ENCODE measurements at regions not wholly inside any gene's neighbourhood (a gene's known extent, or its start where the extent isn't known, plus 50 kb on each side); places are given as distances from the start of the nearest gene placed in this dataset.

DNA sequence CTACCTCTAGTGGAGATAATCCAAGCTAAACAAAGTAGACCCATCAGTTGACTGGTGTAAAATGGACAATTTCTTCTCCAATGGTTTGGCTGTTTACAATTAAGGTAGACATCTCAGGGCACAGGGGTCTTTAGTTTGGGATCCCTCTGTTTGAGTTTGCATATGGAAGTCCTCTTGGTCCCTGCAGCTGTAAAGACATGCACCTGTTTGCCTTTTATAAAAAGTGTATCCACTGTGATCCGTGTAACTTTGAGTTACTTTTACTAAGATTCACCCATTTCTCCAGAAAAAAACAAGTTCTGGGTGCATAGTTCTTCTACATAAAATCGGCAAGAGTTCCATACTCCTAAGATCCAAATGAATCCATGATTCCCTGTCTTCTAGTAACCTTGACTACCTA is 374.7 kb upstream of the ADAMTS16 start:
- no peak for FAIRE-seq

DNA sequence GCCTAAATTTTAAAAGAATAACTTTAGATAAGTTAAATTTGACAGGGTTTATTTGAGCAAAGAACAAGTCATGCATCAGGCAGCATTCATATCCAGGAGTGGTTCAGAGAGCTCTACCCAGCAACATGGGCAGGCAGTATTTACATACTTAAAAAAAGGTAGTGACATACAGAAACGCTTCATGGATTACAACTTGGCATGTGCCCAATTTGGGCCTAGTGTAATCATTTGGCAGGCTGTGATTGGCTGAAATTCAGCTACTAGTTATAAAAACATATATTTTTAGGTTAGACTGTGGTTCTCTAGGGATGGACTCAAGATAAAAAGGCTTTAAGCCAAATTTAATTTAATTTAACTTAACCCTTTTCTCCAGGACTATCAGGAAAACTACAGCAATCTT is 374.0 kb upstream of the ADAMTS16 start:
- no peak for FAIRE-seq

DNA sequence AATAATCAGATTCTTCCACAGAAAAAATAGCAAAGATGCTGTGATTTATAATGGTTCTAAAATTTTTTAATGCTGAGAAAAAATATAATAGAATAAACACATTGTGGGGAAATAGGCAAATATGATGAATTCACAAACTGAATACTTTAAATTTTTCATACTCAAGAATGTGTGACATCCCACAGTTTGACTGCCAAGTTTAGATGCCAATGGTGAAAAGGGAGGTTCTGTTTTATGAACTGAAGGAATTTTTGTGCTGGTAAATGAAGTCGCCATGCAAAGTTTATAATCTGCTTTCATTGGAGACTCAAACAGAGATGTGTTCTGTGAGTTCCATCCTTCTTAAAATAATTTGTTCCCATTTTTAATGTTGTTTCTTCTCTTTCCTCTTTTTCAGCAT is 367.5 kb upstream of the ADAMTS16 start:
- no peak for FAIRE-seq

DNA sequence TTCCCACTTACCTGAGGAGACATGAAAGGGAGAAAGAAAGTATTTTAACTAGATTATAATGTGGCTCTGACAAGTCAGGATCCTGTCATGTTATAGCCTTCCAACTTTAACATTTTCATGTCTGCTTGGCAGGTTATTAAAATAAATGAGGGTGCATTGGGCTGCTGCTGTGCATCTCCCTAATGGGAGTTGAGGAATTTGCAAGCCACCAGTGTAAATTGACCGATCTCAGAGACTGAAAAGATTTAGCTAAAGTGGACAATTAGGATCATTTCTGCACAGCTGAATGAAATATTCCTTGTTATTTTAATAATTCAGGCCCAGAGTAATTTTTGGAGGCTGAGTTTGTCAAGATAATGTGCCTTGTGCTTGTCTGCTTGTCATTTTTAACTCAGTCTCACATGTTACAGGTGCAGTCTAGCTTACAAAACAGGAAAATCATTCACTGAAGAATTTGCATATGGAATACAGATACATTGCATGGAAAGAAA is 366.3 kb upstream of the ADAMTS16 start:
- FAIRE-seq = no peak

DNA sequence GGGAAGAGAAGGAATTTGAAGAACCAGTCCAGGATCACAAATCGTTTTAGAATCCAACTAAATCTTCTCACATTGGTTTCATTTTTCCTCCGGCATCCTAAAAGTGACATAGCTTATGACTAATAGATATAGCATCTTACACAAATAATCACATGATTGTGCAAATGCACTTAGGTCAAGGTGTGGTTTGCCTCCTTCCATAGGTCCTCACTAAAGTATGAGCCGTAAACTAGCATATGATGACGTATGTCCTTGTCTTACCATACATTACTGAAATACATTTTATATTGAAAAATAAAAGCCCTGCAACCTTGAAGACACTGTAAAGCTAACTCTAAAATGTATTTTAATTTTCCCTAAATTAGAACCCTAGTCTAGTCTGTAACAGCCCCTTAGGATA is 362.7 kb upstream of the ADAMTS16 start:
- no peak for FAIRE-seq

DNA sequence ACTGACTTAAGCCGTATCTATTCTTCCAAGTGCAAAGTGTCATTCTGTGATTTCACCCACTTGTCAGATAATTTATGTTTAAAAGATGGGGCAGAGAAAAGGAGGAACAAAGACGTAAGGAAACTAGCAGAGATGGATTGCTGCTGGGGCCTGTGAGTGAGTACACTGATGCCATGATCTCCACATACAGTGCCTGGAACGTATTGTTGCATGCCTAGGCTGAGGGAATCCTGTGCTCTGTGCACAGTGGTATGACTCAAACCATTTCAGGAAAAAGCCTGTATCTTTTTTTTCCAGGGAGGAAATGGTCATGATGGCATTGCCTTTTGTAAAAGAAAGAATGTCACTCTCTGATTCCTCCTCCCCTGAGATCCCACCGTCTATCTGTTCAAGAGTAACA is 359.5 kb upstream of the ADAMTS16 start:
- no peak for FAIRE-seq

DNA sequence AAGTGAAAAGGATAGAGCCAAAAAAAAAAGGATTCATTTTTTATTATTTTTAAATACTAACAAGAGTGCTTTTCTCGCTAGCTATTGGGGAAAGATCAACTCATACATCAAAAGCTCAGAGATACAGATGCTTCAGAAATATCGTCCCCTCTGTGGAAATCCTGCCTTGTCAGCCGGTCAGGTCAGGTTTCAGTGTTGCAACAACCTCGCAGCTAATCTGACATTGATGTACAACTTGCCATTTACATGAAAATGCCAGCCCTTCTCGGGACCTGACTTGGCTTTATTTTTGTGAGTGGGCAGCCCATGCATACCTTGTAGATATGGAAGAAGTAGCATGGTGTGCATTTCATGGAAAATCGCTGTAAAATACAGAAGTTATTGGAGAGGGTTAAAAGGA is 358.8 kb upstream of the ADAMTS16 start:
- FAIRE-seq = no peak

DNA sequence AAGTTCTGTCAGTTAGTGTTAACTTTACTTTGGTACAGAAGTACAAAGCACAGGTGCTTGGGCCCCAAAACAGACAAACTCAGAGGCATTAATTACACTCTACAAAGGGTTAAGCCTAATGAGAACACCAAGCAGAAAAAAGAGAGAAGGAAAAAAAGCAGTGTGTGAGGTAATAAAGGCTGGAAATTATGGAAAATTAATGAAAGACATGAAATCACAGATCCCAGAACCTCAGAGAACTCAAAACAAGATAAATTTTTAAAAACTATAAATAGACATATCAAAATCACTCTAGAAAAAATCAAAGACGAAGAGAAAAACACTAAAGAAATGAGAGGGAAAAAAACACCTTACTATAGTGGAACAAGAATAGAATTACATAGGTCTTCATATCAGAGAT is 354.2 kb upstream of the ADAMTS16 start:
- no peak for FAIRE-seq

DNA sequence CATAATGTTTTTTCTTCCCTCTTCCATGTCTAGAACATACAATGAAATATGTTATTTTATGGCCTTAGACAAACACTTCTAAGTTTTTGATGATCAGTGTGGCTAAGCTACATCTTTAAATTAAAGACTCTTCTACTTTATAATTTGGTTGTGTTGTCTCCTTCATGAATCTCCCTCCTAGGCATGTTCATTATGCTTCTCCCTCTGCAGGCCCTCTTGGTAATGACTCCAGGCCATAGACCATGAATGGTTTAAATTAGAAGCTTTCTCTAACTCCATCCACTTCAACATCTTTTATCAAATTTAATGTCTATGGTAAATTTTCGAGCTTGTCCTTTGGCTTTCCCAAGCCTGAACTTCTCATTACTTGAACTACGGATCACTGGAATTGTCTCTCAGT is 342.7 kb upstream of the ADAMTS16 start:
- no peak for FAIRE-seq

DNA sequence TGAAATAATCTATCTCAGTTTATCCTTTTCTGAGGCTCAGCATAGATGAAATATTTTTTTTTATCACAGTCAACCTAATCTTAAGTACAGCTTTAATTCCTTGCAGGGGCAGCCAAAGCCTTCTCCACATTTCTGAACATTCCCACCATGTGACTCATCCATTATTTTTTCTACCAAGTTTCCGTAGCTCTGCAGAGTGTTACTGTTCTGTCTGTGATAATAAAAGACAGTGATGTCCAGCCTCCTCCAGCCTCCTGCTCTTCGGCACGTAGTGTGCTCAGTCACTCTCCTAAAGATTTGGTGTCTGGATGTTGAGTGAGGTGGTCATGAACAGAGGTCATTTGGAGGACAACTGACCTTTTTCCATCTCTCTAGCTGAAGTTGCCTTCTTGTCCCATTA is 338.1 kb upstream of the ADAMTS16 start:
- FAIRE-seq = no peak

DNA sequence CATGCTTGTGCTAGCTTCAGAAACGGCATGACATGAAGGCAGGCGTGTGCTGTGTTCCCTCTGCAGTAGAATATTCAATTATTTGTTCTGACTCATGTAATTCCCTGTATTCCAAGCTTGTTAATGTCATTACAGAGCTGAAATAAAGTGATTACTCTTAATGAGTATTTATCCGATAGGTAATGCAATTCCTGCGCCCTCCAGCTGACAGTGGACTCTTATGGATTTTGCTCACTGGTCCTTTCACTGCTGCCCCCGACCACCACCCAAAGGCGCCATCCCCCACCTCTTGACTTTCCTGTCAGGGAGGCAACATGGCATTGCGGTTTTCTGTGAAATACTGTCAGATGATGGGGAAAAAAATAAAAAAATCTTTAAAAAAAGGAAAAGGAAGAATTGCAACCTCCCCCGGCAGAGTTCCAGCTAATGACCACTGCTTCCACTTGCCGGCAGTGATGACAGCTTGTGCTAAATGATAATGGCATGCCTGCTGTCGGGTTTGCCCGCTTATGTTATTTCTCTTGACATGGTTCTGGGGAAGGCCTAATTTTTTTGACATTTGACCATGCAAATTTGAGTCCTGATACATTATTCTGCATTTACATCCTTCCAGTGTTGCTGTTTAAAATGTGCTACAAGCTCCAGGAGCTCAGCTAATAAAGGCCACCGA is 335.3 kb upstream of the ADAMTS16 start:
- no peak for FAIRE-seq

DNA sequence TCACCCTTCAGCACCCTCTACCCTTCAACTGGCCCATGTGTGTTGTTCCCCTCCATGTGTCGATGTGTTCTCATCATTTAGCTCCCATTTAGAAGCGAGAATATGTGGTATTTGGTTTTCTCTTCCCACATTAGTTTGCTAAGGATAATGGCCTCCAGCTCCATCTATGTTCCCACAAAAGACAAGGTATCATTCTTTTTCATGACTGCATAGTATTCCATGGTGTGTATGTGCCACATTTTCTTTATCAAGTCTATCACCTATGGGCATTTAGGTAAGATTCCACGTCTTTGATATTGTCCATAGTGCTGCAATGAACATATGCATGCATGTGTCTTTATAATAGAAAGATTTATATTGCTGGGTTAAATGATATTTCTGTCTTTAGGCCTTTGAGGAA is 325.1 kb upstream of the ADAMTS16 start:
- no peak for FAIRE-seq

DNA sequence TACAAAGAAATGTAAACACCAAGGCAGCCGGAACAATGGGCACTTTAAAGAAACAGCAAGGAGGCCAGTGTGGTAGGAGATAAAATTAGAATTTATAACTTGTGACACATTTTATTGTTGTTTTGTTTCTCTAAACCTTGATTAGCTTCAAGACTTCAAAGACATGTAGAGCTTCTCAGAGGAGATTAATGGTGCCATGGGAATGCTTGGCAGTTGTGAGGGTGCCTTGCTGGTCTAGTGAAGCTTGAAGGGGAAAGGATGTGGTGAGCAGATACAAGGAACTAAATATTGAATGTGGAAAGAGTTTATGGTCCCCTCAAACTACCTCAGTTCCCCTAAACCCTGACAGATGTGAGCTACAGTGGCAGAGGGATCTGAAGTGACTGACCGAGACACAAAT is 322.4 kb upstream of the ADAMTS16 start:
- no peak for FAIRE-seq

DNA sequence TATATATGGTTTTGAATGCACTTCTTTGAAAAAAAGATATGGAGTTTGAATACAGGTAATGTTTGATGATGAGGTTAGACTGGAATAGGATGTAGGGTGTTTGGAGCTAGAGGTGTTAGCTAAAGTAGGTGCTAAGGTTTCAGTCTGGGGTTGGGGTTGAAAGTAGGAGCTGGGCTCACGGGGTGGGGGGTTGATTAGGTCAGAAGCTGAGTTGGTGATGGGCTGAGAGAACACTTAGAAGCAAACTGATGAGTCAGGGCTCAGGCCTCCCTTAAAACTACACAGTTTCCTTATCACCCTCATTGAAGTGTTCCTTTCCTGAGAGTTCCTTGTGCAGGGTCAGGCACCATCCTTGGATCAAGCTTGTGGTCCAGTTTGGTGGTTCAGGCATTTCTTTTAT is 308.8 kb upstream of the ADAMTS16 start:
- FAIRE-seq = no peak

DNA sequence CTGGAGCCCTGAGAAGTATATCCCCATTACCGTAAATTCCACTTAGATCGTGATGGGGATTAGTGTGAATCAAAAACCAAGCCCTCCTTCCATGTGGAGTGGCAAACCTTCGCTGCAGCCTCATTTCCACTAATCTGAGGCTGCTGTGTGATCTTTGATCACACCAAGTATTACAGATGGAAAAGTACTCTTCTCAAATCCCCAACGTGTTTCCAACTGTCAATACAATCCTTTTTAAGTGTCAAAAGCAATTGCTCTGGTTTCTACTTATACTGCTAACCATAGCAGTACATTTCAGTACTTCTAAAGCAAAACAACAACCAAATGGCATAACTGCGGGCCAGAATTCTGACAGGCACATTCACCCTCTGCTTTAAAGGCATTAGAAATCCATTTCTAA is 307.7 kb upstream of the ADAMTS16 start:
- FAIRE-seq = no peak

DNA sequence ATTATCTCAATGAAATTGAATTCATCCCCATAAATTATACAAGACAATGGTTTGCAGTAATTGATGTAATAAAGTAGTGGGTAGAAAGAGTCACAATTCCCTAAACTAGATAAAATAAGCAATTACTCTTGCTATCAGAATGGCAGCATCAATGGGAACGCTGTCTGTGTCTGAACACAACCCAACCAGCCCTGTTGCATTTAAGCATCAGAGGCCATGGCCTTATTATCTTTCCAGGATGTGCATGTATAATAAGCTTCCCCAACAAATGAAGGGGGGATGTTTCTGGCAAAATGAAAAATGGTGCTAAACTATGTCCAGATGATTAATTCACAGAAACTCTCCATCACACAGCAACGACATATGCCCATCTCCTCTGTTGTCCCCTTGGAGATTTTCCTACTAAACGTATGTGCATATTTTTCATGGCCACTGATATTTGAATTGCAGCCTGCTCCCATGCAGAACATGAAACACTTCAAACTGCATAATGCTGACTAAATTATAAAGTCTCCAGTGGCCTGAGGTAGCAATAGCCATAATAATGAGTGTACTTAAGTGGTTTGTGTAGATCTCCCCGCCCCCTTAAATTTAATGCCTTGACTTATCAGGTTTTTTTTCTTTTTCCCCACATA is 306.9 kb upstream of the ADAMTS16 start:
- FAIRE-seq = no peak

DNA sequence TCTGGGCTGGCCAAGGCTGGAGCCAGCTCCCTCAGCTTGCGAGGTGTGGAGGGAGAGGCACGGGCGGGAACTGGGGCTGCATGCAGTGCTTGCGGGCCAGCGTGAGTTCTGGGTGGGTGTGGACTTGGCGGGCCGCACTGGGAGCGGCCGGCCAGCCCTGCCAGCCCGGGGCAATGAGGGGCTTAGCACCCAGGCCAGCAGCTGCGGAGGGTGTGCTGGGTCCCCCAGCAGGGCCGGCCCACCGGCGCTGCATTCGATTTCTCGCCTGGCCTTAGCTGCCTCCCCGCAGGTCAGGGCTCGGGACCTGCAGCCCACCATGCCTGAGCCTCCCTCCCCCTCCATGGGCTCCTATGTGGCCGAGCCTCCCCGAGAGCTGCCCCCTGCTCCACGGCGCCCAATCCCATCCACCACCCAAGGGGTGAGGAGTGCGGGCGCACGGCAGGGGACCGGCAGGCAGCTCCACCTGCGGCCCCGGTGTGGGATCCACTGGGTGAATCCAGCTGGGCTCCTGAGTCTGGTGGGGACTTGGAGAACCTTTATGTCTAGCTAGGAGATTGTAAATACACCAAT is 302.6 kb upstream of the ADAMTS16 start:
- FAIRE-seq = no peak

DNA sequence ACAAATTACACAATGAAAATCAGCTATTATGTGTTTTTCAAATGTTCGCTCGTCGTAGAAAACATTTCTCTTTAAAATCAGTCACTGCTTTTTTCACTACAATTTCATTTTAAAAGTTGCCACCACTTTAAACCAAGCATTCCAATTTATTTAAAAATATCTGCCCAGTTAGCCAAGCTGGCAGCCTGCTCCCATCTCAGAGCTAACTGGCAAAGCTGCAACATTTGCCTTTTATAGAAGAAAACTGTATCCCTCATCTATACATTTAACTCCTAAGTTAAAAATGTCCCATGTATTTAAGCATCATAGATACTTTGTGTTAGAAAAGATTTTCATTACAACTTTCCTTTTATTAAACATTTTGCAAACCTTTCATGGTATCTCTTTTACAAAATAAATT is 294.9 kb upstream of the ADAMTS16 start:
- FAIRE-seq = no peak

DNA sequence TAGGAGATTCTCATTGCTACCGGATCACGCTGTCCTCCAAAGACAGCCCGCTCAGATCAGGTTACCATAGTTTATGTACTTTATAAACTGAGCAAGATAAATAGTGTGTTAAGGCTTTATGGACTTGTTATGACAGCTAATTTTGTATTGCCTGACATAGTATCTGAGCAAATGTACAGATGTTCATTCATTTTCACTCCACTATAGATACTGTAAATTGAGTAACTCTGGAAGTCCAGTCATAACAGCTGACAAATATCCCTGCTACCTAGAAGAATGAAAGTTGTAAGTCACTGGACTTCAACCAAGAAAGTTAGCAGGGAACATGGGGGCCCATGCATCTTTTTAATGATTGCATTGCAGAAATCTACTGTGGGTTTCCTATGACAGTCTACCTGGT is 292.4 kb upstream of the ADAMTS16 start:
- no peak for FAIRE-seq

DNA sequence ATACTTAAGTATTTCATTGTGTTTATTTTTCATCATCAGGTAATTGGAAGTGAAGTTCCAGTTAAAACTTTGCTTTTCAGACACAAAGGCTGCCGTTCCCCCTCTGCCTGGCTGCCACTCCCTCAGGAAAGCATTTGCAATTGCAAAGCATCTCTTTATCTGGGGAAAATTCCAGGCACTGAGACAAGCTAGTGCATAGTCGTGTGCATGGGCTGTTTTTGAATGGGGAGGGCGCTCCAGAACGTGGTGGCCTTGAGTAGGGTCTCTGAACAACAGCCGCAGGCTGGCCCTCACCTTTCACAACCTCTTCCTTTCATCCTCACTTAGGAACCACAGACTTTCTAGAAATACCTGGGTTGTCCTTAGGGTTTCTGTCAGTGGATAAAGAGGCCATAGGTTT is 285.1 kb upstream of the ADAMTS16 start:
- no peak for FAIRE-seq

DNA sequence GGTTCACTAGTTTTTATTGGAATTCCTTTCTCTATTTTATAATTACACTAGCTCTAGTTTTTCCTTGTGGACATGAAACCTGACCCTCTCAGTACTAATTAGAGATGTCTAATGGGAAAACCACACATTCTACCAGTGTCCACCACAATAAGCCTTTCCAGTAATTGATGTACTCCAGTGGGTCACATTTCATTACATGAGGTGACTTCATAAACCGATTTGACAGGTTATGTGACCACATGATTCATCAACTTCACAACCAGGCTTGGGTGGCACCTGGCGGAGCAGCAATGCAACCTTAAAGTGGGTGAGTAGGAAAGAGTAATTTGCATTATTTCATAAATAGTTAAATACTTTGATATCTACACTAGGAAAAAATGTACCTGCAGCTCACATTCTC is 284.2 kb upstream of the ADAMTS16 start:
- FAIRE-seq = no peak

DNA sequence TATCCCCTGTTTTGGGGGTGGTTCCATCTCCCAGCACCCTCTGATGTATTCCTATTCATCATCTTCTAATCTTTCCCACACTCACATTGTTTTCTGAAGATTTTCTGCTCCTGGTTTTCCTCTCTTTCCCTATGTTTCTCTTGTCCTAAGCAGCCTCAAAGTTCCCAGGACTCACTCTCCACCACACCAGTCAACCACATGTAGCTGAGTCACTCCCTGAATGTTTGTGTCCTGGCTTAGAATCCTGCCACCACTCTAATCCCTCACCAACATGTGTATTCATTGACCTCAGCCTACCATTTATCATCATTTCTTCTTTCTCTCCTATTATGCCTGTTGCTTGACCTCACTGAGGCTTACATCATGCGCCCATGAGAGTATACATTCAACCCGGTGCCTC is 282.4 kb upstream of the ADAMTS16 start:
- FAIRE-seq = no peak

DNA sequence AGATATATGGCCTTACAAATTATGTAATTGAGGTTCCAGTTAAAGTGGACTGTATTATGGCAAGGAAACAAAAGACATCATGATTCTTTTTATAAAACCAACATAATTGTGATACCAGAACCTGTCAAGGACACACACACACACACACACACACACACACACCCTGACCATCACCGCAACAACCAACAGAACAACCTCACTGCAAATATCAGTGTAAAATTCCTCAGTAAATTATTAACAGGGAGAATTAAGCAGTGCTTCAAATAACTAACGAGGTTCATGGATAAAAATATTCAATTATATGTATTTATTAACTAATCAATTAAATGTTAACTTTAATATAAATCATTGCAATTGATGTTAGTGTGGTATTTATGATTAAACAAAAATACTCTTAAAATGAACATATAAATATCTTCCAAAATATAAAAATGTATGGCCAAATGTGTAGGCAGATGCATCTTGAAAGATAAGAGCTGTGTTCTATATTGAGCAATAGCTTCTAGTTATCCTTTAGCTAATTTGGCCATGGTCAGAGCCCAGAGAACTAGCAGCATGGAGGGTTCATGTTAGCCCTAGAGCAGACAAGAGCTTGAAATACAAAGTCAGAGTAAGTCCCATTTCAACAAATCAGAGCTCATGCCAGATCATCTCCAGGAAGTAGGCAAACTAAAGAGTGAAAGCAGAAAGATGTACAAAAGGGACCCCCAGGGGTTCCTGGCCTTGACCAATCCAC is 280.5 kb upstream of the ADAMTS16 start:
- no peak for FAIRE-seq

DNA sequence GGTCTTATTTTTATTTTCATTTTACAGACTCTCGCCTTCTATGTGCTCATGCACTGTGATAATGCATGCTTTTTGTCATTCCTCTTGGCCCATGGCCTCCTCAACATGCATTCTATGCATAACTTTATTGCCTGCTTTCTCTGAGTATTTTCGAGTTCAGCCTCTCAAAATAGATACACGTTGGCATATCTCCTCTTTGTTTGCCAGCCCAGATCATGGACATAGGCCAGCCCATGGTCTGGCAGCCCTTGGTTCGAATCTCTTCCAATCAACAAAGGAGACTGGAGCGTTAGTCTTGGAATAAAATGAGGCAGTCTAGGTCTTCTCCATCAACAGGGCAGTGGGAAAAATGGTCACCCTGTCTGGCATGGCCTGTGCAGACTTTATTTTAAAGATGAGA is 279.5 kb upstream of the ADAMTS16 start:
- FAIRE-seq = no peak

Data from islet of Langerhans (tissue), 1 donor.